ENCODE measurements at regions not wholly inside any gene's neighbourhood (a gene's known extent, or its start where the extent isn't known, plus 50 kb on each side); places are given as distances from the start of the nearest gene placed in this dataset.
"Not testable (repeated sequence)": the region's sequence is repeated elsewhere in the genome, so short reads cannot be mapped to it uniquely, and the experiment has no call there.

DNA sequence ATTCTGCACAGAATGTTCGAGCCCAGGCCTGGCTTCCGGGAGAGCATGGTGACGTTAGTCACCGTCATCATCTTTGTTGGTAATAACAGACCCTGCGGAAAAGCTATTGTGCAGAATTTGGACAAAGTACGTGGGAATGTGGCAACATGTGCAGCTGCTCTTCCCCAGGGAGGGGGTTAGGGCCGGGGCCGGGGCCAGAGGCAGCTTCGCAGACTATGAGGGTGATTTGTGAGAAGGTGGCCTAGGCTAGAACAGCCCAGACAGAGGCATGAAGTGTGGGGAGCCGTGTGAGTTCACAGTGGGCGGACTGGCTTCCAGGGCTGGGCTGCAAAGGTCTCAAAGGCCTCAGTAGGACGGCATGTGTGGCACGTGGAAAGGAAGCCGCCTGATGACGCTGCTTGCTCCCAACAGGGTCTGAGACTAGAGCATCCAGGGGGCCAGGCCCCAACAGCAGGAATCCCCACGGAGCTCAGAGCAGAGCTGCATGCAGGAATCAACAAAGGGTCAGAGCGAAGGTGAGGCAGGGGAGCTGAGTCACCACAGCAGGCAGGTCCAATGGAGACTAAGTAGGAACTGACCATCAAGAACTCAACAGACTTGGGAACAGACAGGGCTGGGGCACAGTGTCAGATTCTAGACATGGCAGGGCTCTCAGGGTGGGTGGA, 109.2 kb downstream of the NPIPB11 start:
- H3K4me3 ChIP-seq (ENCODE audit: insufficient read depth, low read depth, low read length); H3K9me1 ChIP-seq (ENCODE audit: insufficient read depth, low read length); H3K56ac ChIP-seq (ENCODE audit: extremely low read depth, insufficient read depth, low read length); H3K9ac ChIP-seq (ENCODE audit: low read depth, low read length); H3K23ac ChIP-seq (ENCODE audit: low read depth, low read length); in situ Hi-C loops (cut with MboI; ENCODE audit: low sequenced_read_pairs); H3K27ac ChIP-seq (ENCODE audit: insufficient read depth, low read length); H2AK9ac ChIP-seq (replicated peaks; ENCODE audit: low read depth, low read length, poor library complexity); H3K4me2 ChIP-seq (ENCODE audit: low read depth, low read length); DNase-seq; H3K4ac ChIP-seq (ENCODE audit: low read depth, low read length); H3K27me3 ChIP-seq (ENCODE audit: control insufficient read depth, insufficient read depth, low read length); POLR2A ChIA-PET (ENCODE audit: unreplicated experiment); CTCF ChIA-PET; intact Hi-C loops (cut with micrococcal nuclease); H4K91ac ChIP-seq (ENCODE audit: insufficient read depth, low read depth, low read length); H2BK20ac ChIP-seq (ENCODE audit: low read depth, low read length); H3K36me3 ChIP-seq (ENCODE audit: control insufficient read depth, insufficient read depth, low read length); H3K14ac ChIP-seq (replicated peaks; ENCODE audit: low read depth, low read length); BruUV-seq (replicated peaks); H2AFZ ChIP-seq (replicated peaks; ENCODE audit: low read length, poor library complexity); H2BK5ac ChIP-seq (ENCODE audit: low read depth, low read length, poor library complexity, severe bottlenecking); H3K9me3 ChIP-seq (ENCODE audit: control insufficient read depth, insufficient read depth, low read length); H3K79me1 ChIP-seq (ENCODE audit: low read depth in 1 of 2, low read length in 2 of 2); H4K8ac ChIP-seq (ENCODE audit: low read depth in 2 of 2, low read length in 2 of 2); H4K20me1 ChIP-seq (ENCODE audit: insufficient read depth, low read length); dilution Hi-C loops (cut with HindIII; ENCODE audit: low sequenced_read_pairs, unreplicated experiment): not testable (repeated sequence)
- Histone ChIP-seq H2BK120ac (ENCODE audit: low read depth, low read length) (0 out of 2 replicates have a peak overlapping the region, but pooled peaks have one; percentile 23), H3K18ac (ENCODE audit: low read depth, low read length) (peak overlapping the region; percentile 33; the same call in 1 of the 2 replicates), H2BK15ac (ENCODE audit: low read depth, low read length) (peak overlapping the region; percentile 74; the same call in 1 of the 3 replicates), H2AK5ac (ENCODE audit: low read depth, low read length) (peak overlapping the region; percentile 39; the same call in 1 of the 2 replicates), H4K5ac (ENCODE audit: low read depth, low read length) (peak overlapping the region; percentile 24; the same call in 1 of the 2 replicates), H3K4me1 (ENCODE audit: control insufficient read depth, insufficient read depth, low read length) (peaks cover 10% of the 10 kb centered on the region)
- 77% methylated on average over 5 of the region's 17 CpGs; no CpG with 5 or more reads in 1 of the 2 experiments for WGBS, 2 experiments (ENCODE audit: extremely low coverage in 2 of 2, insufficient read length in 1 of 2)
- ATAC-seq (ENCODE audit: low read depth), result peak; percentile 43; the same call in 1 of the 2 replicates

DNA sequence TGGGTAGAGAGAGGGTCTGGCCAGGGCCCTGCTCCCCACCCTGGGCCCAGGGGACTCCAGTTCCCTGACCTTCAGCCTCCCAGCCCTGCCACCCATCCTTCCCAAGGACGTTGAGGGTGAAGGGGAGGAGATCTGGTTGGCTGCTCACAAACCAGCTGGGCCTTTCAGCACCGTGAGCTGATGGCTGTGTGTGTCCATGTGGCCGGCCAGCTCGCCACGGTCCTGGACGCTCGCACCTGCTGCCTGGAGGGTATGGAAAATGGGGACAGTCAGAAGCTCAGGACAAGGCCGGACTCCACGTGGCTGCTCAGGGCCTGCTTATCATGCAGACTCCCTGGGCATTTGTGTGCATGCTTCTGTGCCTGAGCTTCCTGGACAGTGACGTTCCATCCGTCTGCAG, 110.3 kb downstream of the NPIPB11 start:
- H4K8ac ChIP-seq (ENCODE audit: low read depth in 2 of 2, low read length in 2 of 2); H3K18ac ChIP-seq (ENCODE audit: low read depth, low read length); H2AFZ ChIP-seq (replicated peaks; ENCODE audit: low read length, poor library complexity); in situ Hi-C loops (cut with MboI; ENCODE audit: low sequenced_read_pairs); H4K5ac ChIP-seq (ENCODE audit: low read depth, low read length); POLR2A ChIA-PET (ENCODE audit: unreplicated experiment); H3K9me3 ChIP-seq (ENCODE audit: control insufficient read depth, insufficient read depth, low read length); H3K79me1 ChIP-seq (ENCODE audit: low read depth in 1 of 2, low read length in 2 of 2); dilution Hi-C loops (cut with HindIII; ENCODE audit: low sequenced_read_pairs, unreplicated experiment); H3K27me3 ChIP-seq (ENCODE audit: control insufficient read depth, insufficient read depth, low read length); H4K20me1 ChIP-seq (ENCODE audit: insufficient read depth, low read length); H3K56ac ChIP-seq (ENCODE audit: extremely low read depth, insufficient read depth, low read length); H3K9ac ChIP-seq (ENCODE audit: low read depth, low read length); intact Hi-C loops (cut with micrococcal nuclease); H2AK9ac ChIP-seq (replicated peaks; ENCODE audit: low read depth, low read length, poor library complexity); H3K4me3 ChIP-seq (ENCODE audit: insufficient read depth, low read depth, low read length); H3K4me2 ChIP-seq (ENCODE audit: low read depth, low read length); BruUV-seq (replicated peaks); H2BK5ac ChIP-seq (ENCODE audit: low read depth, low read length, poor library complexity, severe bottlenecking); ATAC-seq (ENCODE audit: low read depth); H3K27ac ChIP-seq (ENCODE audit: insufficient read depth, low read length); H3K9me1 ChIP-seq (ENCODE audit: insufficient read depth, low read length); DNase-seq; H3K23ac ChIP-seq (ENCODE audit: low read depth, low read length); H3K36me3 ChIP-seq (ENCODE audit: control insufficient read depth, insufficient read depth, low read length): not testable (repeated sequence)
- H3K4me1 ChIP-seq (ENCODE audit: control insufficient read depth, insufficient read depth, low read length), result peaks cover 18% of the 10 kb centered on the region
- peak overlapping the region; percentile 70; the same call in 1 of the 2 replicates for H2AK5ac ChIP-seq (ENCODE audit: low read depth, low read length)
- H3K4ac ChIP-seq (ENCODE audit: low read depth, low read length), result 0 out of 2 replicates have a peak overlapping the region, but pooled peaks have one; percentile 50
- H4K91ac ChIP-seq (ENCODE audit: insufficient read depth, low read depth, low read length), result peak overlapping the region; percentile 15
- peak overlapping the region; percentile 45; the same call in 1 of the 2 replicates for H3K14ac ChIP-seq (replicated peaks; ENCODE audit: low read depth, low read length)
- WGBS, 2 experiments (ENCODE audit: extremely low coverage in 2 of 2, insufficient read length in 1 of 2), result 89% methylated on average over 7 of the region's 11 CpGs; no CpG with 5 or more reads in 1 of the 2 experiments
- H2BK120ac ChIP-seq (ENCODE audit: low read depth, low read length), result 0 out of 2 replicates have a peak overlapping the region, but pooled peaks have one; percentile 48
- 0 out of 2 replicates have a peak overlapping the region, but pooled peaks have one; percentile 13 for H2BK20ac ChIP-seq (ENCODE audit: low read depth, low read length)
- 0 out of 3 replicates have a peak overlapping the region, but pooled peaks have one; percentile 87 for H2BK15ac ChIP-seq (ENCODE audit: low read depth, low read length)
- CTCF ChIA-PET, result interaction anchor here (0.9 kb wide), 1 partner anchor 22 kb away, joined by 3 read pairs; no protein-coding TSS in a partner anchor

Measured in IMR-90 (cell line).